Right cardiac atrium (tissue), 5 donors: ENCODE measurements at regions not wholly inside any gene's neighbourhood (a gene's known extent, or its start where the extent isn't known, plus 50 kb on each side); places are given as distances from the start of the nearest gene placed in this dataset.
"Not testable (repeated sequence)": the region's sequence is repeated elsewhere in the genome, so short reads cannot be mapped to it uniquely, and the experiment has no call there.

Source experiments
- ATAC-seq, 2 donors: fragments of 200-7000 bp; cut with Tn5 transposase; one replicate each; pipeline versions ENCODE4 v1.8.0 to v1.9.1; 2020; ENCODE audit warnings: moderate library complexity in 2 of 2, mild to moderate bottlenecking in 1 of 2
- DNase-seq, 3 donors: peaks; one replicate each; pipeline ENCODE4 v3.0.0-alpha.2; 2020
- H3K27ac ChIP-seq: one replicate; pipeline ENCODE4 v1.5.1; 2013; ENCODE audit warnings: mild to moderate bottlenecking, low read length, control low read depth, moderate library complexity
- H3K27me3 ChIP-seq: one replicate; pipeline ENCODE4 v1.6.1; 2013; ENCODE audit not compliant: control insufficient read depth, insufficient read depth
- H3K4me1 ChIP-seq: one replicate; pipeline ENCODE4 v1.6.1; 2013; ENCODE audit warnings: low read length; ENCODE audit not compliant: control insufficient read depth, insufficient read depth
- H3K4me3 ChIP-seq: one replicate; pipeline ENCODE4 v1.5.1; 2013; ENCODE audit warnings: low read length, control low read depth
- H3K9me3 ChIP-seq: one replicate; pipeline ENCODE4 v1.6.1; 2013; ENCODE audit warnings: low read length; ENCODE audit not compliant: control insufficient read depth
- WGBS: extraction: QIAGEN DNeasy Blood & Tissue Kit; methylation state at CpG from one replicate; pipeline ENCODE4 v1.1.7; 2013; 5-methylcytosine and 5-hydroxymethylcytosine counted together
- intact Hi-C, 4 donors: fragments of 100-400 bp; cut with DNase I; formaldehyde crosslinking; loops; one replicate each; pipeline versions ENCODE4 v1.11.0 to v1.14.0; 2022 to 2023
- donor health status: healthy with polysubstance abuse.
- donor health status: DM: no; HTN: yes; CAD: no.
- donor health status: DM: no; HTN: no; CAD: no.
- donor health status: DM: no; HTN: yes; CAD: no; lungs with severe emphysema.
- donor health status: DM: yes; HTN: yes; CAD: no.

- H3K4me1 ChIP-seq, H3K27me3 ChIP-seq, H3K4me3 ChIP-seq, intact Hi-C loops, H3K9me3 ChIP-seq, DNase-seq, ATAC-seq, H3K27ac ChIP-seq: not testable (repeated sequence)
- no CpG with 5 or more reads among the region's 4 CpGs for WGBS
Measured at GRCh38 chr15:22519213-22519612, 60.5 kb downstream of the GOLGA6L22 start.

- H3K27ac ChIP-seq, H3K4me3 ChIP-seq, H3K9me3 ChIP-seq, DNase-seq, ATAC-seq, H3K4me1 ChIP-seq, intact Hi-C loops, H3K27me3 ChIP-seq: not testable (repeated sequence)
- no CpG with 5 or more reads among the region's 2 CpGs for WGBS
Measured at GRCh38 chr15:22526537-22526936, 67.8 kb downstream of the GOLGA6L22 start.

GRCh38 chr15:22527016-22527415, 68.3 kb downstream of the GOLGA6L22 start:
- H3K27me3 ChIP-seq, ATAC-seq, intact Hi-C loops, H3K27ac ChIP-seq, H3K4me1 ChIP-seq, DNase-seq, H3K9me3 ChIP-seq, H3K4me3 ChIP-seq: not testable (repeated sequence)
- WGBS = 56% methylated on average over 2 of the region's 4 CpGs

- WGBS = no CpG with 5 or more reads among the region's 6 CpGs
- H3K4me1 ChIP-seq, H3K4me3 ChIP-seq, H3K9me3 ChIP-seq, H3K27me3 ChIP-seq, DNase-seq, intact Hi-C loops, H3K27ac ChIP-seq: not testable (repeated sequence)
- peak; percentile 76 to 85 for ATAC-seq
Measured at GRCh38 chr15:22529200-22529599, 70.5 kb downstream of the GOLGA6L22 start.

- H3K27ac ChIP-seq, H3K4me1 ChIP-seq, H3K9me3 ChIP-seq, intact Hi-C loops, H3K27me3 ChIP-seq, H3K4me3 ChIP-seq, ATAC-seq: not testable (repeated sequence)
- DNase-seq = peak in 1 of 3 donors; percentile 28
- WGBS = 97% methylated on average over 11 of the region's 13 CpGs
Measured at GRCh38 chr15:22559701-22560100, 101.0 kb downstream of the GOLGA6L22 start.

- DNase-seq, H3K4me3 ChIP-seq, H3K9me3 ChIP-seq, ATAC-seq, intact Hi-C loops, H3K4me1 ChIP-seq, H3K27ac ChIP-seq, H3K27me3 ChIP-seq: not testable (repeated sequence)
- 92% methylated on average over 4 of the region's 10 CpGs for WGBS
Measured at GRCh38 chr15:22561716-22562115, 103.0 kb downstream of the GOLGA6L22 start.

- intact Hi-C loops, H3K4me1 ChIP-seq, H3K4me3 ChIP-seq, DNase-seq, H3K27me3 ChIP-seq, H3K27ac ChIP-seq, H3K9me3 ChIP-seq: not testable (repeated sequence)
- ATAC-seq = peak in 1 of 2 donors; percentile 39
- no CpG with 5 or more reads among the region's 7 CpGs for WGBS
Measured at GRCh38 chr15:22566510-22566909, 107.8 kb downstream of the GOLGA6L22 start.

- peak; percentile 39 to 59 for ATAC-seq
- intact Hi-C loops, H3K27ac ChIP-seq, H3K4me1 ChIP-seq, H3K4me3 ChIP-seq, DNase-seq, H3K27me3 ChIP-seq, H3K9me3 ChIP-seq: not testable (repeated sequence)
- WGBS = no CpG with 5 or more reads among the region's 11 CpGs
Measured at GRCh38 chr15:22569486-22569885, 110.8 kb downstream of the GOLGA6L22 start.

GRCh38 chr15:22572152-22572735, 113.5 kb downstream of the GOLGA6L22 start:
- H3K27ac ChIP-seq, H3K4me1 ChIP-seq, H3K27me3 ChIP-seq, H3K4me3 ChIP-seq, intact Hi-C loops, DNase-seq, ATAC-seq, H3K9me3 ChIP-seq: not testable (repeated sequence)
- 78% methylated on average over 3 of the region's 6 CpGs for WGBS

GRCh38 chr15:22572792-22573191, 114.1 kb downstream of the GOLGA6L22 start:
- H3K9me3 ChIP-seq, H3K4me1 ChIP-seq, H3K27me3 ChIP-seq, H3K27ac ChIP-seq, ATAC-seq, intact Hi-C loops, H3K4me3 ChIP-seq: not testable (repeated sequence)
- 94% methylated on average over 17 of the region's 17 CpGs for WGBS
- peak in 1 of 3 donors; percentile 37 for DNase-seq

GRCh38 chr15:22577828-22578227, 119.1 kb downstream of the GOLGA6L22 start:
- H3K4me1 ChIP-seq, H3K4me3 ChIP-seq, intact Hi-C loops, H3K27me3 ChIP-seq, ATAC-seq, H3K27ac ChIP-seq, DNase-seq, H3K9me3 ChIP-seq: not testable (repeated sequence)
- 100% methylated on average over 1 of the region's 4 CpGs for WGBS

- intact Hi-C loops, H3K27me3 ChIP-seq, H3K4me3 ChIP-seq, ATAC-seq, H3K27ac ChIP-seq, DNase-seq, H3K9me3 ChIP-seq, H3K4me1 ChIP-seq: not testable (repeated sequence)
- no CpG with 5 or more reads among the region's 2 CpGs for WGBS
Measured at GRCh38 chr15:22579213-22579612, 120.5 kb downstream of the GOLGA6L22 start.
